Loucy (cell line): ENCODE measurements at regions not wholly inside any gene's neighbourhood (a gene's known extent, or its start where the extent isn't known, plus 50 kb on each side); places are given as distances from the start of the nearest gene placed in this dataset.

ENCODE experiments used
- EZH2phosphoT487 ChIP-seq: fragments of 200-600 bp; IDR thresholded peaks from 2 replicates; pipeline ENCODE4 v1.6.1; 2018; ENCODE audit warnings: antibody characterized with exemption, mild to moderate bottlenecking, moderate library complexity, borderline replicate concordance
- TF ChIP-seq, protein P1 (sequence below): fragments of 200-600 bp; sonication (generic); conservative IDR thresholded peaks from 2 replicates; pipeline ENCODE4 v1.5.1; 2014; ENCODE audit warnings: mild to moderate bottlenecking, antibody characterized with exemption, low read length

GRCh38 chr14:44384093-44384492 lies 123.0 kb downstream of the FSCB start:
- TF ChIP-seq, protein P1, sequence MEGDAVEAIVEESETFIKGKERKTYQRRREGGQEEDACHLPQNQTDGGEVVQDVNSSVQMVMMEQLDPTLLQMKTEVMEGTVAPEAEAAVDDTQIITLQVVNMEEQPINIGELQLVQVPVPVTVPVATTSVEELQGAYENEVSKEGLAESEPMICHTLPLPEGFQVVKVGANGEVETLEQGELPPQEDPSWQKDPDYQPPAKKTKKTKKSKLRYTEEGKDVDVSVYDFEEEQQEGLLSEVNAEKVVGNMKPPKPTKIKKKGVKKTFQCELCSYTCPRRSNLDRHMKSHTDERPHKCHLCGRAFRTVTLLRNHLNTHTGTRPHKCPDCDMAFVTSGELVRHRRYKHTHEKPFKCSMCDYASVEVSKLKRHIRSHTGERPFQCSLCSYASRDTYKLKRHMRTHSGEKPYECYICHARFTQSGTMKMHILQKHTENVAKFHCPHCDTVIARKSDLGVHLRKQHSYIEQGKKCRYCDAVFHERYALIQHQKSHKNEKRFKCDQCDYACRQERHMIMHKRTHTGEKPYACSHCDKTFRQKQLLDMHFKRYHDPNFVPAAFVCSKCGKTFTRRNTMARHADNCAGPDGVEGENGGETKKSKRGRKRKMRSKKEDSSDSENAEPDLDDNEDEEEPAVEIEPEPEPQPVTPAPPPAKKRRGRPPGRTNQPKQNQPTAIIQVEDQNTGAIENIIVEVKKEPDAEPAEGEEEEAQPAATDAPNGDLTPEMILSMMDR, result no peak
- TF ChIP-seq EZH2phosphoT487, result no peak
